GM19025 (cell line): ENCODE measurements at regions not wholly inside any gene's neighbourhood (a gene's known extent, or its start where the extent isn't known, plus 50 kb on each side); places are given as distances from the start of the nearest gene placed in this dataset.

ENCODE experiments used
- ATAC-seq: cut with Tn5 transposase; IDR thresholded peaks from one replicate; pipeline ENCODE4 v1.9.1; 2021; ENCODE audit warnings: mild to moderate bottlenecking, low read depth, moderate library complexity; ENCODE audit not compliant: unreplicated experiment

DNA sequence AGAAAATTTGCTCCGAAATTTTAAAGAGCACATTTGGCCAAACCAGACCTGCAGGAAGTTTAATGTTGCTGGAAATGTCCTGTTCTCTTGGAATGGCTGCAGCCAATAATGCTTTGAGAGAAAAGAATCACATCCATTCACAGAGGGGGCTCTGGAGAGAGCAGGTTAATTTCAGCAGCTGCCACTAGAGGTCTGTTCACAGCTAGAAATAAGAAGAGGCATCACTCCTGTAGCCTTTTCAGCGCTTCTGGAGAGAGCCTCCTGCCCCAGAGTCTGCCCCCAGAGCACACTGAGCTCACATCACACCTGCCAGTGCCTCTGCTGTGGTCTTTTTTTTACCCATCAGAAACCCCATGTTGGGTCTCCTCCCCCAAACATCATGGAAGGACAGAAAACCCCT is 124.8 kb upstream of the RAD23B start:
- ATAC-seq, result no peak

DNA sequence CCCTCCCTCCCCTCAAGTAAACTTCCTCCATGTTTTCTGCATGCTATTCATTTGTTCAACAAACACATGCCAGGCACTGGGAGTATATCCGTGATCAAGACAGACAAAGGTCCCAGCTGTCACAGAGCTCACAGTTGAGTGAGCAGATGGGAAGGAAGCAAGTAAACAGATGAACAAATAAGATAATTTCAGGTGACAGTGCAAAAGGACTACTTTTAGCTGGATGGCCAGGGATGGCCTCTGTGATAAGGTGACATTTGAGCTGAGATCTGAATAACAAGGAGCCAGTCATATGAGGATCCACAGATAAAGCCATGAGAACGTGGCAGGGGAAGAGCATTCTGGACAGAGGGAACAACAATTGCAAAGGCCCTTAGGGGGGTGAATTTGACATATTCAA is 121.7 kb upstream of the RAD23B start:
- no peak for ATAC-seq

DNA sequence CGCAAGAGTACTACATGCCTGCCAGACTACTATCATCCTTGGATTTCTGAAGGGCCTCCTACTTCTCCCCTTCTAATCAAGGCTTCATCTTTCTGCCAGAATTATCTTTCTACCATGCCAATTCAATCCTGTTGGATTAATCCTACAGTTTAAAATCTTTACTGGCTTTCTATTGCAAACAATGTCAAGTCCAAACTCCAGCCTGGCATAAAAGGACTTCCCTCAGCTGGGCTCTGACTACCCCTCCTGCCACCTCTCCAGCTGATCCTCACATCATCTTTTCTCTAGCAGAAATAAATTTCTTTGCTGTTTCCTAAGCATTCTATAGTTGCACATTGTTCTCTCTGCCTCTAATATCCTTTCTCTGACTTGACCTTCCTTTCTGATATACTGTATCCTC is 119.7 kb upstream of the RAD23B start:
- no peak for ATAC-seq

DNA sequence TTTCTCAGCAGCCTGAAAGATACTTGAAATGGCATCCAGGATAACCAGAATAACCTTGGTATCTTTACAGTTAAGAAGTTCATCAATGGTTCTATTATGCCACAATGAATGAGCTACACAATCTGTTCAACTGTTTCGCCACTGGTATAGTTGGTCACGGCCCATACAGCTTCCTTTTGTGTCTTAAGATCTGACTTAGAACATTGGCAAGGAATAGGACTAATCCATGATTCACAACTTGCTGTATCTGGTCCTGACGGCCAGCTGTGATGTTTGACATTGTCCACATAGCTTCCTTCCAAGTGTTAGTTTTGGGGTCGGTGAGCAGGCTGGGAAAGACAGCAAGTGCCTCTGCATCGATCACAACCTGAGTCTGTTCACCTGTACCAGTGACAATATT is 113.3 kb upstream of the RAD23B start:
- ATAC-seq, result no peak

DNA sequence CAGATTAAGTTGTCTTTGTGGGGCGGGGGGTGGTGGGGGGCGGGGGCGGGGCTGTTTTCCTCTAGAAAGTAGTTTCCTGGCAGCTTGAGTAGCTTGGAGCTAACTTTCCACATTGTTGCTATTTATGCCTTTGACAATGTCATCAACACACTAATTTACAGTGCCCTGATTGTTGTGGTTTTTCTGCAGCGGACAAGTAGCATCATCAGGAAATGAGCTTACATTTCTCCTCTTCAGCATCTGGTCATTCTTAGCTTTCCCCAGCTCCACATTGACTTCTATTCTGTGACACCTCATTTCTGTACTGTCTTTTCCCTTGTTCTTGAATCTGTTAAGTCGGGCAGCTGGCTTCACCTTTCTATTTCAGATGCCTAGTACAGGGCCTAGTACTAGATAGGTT is 112.3 kb upstream of the RAD23B start:
- ATAC-seq, result no peak

DNA sequence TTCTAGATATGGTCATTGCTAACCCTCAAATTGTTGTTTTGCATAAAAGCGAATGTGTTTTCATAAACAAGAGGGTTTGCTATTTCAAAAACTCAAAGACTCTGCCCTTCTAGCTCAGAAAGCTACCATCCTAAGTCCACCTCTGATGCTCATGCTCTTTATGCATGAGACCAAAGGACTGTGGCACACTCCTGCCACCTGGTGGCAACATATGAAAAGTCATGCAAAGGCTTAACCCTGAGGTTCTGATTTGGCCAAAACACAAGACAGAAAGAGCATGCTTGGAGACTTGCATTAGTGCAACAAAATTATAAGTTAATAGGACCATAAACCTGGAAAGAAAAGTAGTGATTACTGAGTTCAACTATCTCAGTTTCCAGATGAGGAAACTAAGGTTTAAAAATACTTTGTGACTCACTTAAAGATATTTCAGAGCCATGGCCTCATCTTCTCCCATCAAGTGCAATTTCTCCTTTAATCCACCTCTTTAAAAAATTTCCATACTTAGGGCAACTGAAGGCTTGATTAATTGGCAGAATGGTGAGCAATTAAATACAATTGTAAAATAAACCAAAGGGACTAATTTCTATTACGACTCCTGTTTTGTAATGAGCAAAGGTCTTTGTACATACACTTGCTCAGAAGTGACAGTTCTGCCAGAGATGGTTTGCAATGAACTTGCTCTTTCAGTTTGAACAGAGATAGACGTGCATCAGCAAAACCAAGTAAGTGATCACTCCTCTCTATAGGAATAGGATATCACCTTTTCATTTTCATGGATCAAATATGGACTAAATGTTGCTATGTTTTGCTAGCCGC is 110.7 kb upstream of the RAD23B start:
- peak; percentile 47 for ATAC-seq

DNA sequence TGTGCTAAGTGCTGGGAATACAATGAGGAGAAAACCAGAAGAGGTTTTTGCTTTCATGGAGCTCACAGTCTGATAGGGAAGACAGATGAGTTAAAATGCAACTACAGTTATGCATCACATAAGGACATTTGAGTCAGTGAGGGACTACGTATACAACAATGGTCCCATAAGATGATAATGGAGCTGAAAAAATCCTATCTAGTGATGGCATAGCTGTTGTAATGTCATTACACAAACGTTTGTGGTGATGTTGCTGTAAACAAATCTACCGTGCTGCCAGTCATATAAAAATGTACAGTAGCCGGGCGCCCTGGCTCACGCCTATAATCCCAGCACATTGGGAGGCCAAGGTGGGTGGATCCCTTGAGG is 110.1 kb upstream of the RAD23B start:
- ATAC-seq, result peak; percentile 40

DNA sequence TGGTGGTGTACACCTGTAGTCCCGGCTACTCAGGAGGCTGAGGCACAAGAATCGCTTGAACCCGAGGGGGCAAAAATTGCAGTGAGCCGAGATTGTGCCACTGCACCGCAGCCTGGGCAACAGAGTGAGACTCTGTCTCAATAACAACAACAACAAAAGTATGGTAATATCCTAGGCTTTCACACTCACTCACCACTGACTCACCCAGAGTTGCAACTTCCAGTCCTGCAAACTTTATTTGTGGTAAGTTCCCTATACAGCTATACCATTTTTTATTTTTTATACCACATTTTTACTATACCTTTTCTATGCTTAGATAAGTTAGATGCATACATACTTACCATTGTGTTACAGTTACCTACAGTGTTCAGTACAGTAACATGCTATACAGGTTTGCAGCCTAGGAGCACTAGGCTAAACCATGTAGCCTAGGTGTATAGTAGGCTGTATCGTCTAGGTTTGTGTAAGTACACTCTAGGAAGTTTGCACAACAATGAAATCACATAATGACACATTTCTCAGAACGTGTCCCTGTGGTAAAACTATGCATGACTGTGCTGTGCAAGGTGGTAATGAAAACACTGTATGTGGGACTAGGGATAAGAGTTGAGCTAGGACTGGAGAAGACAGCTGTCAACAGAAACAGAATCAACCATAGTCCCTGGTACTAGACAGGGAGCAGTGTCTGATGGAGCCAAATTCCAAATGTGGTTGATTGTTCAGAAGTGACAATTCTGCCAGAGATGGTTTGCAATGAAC is 109.5 kb upstream of the RAD23B start:
- peak; percentile 2 for ATAC-seq

DNA sequence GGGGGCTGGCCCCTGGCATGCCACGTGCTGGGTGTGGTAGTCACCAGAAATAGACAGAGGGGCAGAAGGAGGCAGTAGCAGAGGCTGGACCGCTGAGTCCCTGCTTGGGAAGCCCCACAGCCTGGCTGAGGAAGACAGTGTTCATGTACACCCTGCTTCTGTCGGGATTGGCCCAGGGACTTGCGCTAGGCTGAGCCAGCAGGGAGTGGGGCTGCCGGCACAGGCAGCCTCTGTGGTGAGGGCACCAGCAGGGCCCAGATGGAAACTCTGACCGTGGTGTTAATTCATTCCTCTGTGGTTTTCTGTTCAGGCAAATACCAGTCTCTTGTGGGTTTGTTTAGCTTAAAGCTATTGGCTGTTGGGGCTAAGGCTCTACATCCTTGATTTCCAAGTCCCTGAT is 108.6 kb upstream of the RAD23B start:
- peak; percentile 32 for ATAC-seq

DNA sequence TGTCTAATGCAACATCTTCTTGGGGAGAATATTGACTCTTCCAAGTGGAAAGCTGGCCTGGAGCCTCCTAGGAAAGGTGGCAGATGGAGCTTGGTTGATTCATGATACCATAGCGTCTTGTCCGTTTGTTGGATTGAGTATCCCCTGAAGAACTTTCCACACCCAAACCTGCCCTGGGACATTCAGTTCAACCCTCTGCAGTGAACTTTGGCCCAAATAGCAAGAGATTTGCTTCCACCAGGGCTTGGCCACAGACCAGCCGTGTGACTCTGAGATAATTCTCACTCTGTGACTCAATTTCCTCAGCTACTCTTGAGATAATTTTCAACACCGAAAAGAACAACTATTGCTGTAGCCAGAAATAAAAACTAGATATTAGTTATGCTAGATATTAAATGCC is 108.0 kb upstream of the RAD23B start:
- ATAC-seq, result no peak

DNA sequence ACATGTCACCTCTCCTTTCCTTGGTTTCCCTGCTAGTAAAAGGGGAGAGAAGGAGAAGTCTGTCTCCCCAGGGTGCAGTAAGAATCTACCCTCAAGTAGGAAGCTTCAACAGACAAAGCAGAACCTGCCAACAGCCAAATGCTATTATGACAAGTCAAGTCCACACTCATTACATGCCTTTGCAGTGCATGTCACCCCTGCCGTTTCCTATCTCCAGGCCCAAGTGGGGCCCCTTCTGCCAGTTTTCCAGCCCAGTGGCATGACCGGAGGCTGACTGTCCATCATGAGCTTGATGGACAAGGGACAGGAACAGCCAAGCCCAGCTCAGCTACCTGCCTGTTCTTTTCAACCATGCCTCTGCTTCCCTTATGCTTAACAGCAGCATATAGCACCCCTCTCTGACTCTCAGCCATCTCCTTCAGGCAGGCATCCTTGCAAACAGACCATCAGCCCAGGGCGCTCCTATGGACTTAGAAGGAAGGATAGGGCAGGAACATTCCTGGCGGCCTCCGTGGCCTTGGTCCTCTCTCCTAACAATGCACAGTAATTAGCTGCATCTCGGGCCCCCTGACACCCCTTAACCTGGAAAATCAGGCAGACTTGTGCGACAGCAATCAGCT is 107.2 kb upstream of the RAD23B start:
- ATAC-seq, result no peak

DNA sequence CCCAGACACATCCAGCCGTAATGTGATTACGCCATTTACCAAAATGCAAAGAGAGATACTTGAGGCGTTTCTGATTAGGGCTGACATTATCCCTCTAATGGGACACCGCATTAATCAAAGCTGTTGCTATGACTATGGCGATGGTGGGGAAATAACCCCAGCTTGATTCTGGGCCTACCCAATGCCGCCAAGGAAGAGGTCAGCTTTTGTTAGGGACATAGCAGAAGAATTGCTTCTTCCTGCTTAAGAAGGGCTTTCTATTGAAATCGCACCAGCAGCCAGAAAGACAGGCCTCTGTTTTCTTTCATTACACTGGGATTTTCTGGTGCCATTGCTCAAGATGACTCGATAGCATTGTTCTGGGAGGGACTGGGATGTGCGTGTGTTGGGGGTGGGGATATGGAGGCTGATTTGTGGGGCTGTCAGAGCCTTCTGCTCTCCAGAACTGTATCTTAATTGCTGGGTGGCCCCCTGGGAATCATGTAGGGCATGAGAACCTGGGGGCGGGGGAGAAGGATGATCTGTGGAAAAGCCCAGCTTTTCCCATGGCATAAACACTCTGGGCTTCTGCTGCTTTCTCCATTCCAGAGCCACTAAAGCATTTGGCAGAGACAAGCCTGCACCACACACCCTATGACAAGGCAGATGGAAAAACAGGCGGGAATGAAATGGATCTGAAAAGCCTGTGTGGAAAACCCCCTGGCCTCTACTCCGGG is 106.5 kb upstream of the RAD23B start:
- no peak for ATAC-seq

DNA sequence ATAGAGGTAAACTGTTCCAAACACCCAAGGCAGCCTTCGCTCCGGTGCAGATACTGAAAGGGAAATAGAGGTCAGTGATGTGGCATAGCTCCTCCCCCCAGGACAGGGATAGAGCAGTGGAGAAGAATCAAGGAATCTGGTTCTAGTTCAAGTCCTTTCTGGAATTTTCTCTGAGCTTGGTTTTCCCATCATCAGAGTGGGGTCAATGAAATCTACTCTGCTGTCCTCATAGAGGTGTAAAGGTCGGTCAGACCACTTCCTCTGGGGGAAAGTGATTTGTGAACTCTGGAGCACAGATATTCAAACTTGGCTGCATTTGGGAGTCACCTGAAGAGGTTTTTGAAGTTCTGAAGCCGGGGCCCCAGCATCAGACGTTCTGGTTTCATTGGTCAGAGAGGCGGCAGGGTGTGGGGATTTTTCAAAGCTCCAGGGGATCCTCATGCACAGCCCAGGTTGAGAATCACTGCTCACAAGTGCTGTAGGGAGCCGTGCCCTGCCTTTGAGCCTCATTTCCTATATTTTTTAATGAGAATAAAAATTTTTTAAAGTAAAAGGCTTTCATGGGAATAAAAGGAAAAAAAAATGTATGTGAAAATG is 105.7 kb upstream of the RAD23B start:
- peak; percentile 40 for ATAC-seq

DNA sequence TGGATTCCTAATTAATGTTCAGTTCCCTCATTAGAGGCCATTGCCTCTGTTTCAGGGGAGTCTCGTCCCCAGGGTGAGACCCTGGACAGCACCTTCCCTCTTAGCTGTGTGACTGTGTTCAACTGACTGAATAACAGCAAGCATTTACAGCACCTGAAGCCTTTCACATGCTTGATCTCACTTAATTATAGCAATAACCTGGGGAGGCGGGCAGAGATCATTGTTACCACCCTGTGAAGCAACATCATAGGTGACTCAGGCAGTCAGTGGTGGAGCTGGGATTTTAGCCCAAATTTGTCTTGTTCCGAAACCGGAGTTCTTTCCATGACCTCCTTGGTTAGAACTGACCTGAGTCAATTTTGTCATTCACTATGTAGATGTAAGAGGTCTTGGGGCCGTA is 105.2 kb upstream of the RAD23B start:
- ATAC-seq, result no peak

DNA sequence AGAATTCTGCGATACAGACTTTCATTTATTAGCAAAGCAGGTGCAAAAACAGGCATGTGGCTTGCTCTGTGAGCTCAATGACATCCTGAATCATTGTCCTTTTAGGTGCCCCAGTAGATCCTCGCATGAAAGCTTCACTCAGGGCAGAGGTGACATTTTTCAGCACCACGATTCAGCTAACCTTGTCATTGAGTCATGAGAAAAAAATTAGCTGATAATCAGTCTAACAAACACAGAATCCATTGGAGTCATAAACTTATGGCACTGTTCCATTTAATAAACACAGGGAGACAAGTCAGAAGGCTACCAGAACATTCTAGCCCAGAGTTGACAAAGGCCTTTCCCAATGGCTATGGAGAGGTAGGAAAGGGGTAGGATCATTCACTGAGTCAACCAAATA is 104.8 kb upstream of the RAD23B start:
- ATAC-seq, result no peak

DNA sequence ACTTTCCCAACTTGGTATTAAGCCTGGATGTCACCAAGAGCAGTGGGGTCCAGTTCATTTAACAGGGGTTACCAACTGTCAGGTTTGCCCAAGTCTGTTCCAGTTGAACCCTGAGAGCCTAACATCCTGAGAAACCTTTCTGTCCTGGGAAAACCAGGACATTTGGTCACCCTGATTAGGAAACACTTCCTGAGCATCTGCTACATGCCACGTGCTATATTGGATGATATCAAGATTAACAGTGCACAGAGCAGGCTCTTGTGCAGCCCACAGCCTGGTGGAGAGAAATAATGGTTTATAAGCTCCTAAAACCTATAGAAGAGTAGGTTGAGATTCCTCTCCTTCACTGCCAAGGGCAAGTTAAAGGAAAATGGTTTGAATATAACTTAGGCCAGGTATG is 102.9 kb upstream of the RAD23B start:
- no peak for ATAC-seq

DNA sequence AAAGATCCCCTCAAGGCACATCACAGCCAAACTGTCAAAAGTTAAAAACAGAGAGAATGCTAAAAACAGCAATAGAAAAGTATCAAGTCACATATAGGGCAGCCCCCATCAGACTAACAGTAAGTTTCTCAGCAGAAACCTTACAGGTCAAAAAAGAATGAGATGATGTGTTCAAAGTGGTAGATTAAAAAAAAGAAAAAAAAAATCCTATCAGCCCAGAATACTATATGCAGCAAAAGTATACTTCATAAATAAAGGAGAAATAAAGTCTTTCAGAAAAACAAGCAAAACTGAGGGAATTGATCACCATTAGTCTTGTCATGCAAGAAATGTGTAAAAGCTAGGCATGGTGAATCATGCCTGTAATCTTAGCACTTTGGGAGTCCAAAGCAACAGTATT is 99.9 kb upstream of the RAD23B start:
- ATAC-seq, result no peak

DNA sequence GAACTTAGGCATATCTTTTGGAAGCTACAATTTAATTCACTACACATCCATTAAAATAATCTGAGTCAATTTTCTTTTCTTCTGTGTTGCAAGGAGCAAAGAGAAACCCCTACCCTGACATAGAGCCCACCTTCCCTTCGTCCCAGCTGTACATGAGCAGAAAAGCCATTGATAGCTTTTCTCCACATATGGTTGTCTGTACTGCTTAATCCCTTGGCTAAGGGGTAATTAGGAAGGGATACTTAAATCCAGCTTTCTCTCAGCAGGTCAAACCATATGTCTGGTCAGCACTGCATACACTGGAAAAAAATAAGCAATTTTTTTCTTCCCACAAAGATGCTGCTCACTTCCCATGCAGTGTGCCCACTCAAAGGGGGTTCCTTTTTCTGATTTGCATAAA is 94.7 kb upstream of the RAD23B start:
- no peak for ATAC-seq

DNA sequence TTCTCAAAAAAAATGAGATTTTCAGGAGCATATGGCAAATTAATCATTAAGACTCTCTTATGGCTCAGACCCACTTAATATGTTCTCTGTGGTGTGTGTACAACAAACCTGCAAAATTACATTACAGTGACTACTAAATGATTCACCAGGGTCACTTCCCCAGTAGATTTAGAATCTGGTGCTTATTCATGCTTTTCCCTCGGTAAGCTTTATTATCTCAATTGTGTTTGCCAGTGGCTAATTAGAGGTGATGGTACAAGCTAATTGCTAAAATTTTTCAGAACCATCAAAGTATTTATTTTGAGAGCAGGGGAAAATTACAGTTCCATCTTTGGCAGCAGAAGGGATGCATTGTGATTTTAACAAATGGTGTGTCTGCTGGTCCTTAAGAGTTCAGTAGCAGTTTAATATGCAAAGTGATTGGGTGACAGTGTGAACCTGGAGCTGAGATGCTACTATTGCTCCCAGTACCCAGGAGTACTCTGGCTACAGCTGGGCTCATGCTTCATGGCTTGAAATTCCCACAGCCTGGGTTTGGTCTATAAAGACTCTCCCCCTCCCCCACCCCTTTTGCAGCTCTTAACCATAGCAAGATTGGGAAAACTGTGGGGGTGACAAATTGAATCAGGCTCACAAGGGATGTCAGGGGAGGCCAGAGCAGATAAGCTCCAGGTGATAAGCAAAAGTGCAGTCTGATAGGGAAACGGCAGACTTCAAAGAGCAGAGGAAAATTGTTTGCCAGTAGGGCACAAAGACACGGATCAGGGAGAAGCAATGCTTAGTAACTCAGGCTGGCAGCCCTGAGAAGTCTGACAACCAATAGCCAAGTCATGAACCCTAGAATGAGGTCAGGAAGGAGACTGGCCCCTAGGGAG is 92.8 kb upstream of the RAD23B start:
- no peak for ATAC-seq

DNA sequence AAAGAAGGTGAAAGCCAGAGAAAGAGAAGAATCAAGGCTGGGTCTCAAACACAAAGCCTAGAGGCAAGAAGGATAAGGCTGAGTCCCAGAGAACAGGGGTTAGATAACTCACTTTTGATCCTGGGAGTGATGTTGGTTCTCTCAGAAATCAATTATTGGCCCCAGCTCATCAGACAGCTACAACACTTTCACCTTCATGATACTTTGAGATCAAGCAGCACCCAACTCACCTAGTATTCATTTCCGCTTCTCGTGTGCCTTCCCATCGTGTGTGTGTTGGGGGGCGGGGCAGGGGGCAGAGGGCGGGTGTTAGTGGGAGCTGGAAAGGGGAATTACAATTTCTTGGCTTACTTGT is 92.2 kb upstream of the RAD23B start:
- ATAC-seq, result no peak
